GM21360 (cell line): ENCODE measurements at regions not wholly inside any gene's neighbourhood (a gene's known extent, or its start where the extent isn't known, plus 50 kb on each side); places are given as distances from the start of the nearest gene placed in this dataset.

Experiments
- ATAC-seq: cut with Tn5 transposase; IDR thresholded peaks from one replicate; pipeline ENCODE4 v1.9.1; 2021; ENCODE audit warnings: mild to moderate bottlenecking, moderate library complexity; ENCODE audit not compliant: unreplicated experiment

- ATAC-seq, result no peak
These were observed 439.6 kb downstream of the CDH8 start for GRCh38 chr16:61596655-61597054.

GRCh38 chr16:61595605-61596004 lies 440.6 kb downstream of the CDH8 start:
- ATAC-seq, result no peak

- ATAC-seq, result no peak
These were observed 445.7 kb downstream of the CDH8 start for GRCh38 chr16:61590577-61590976.

- ATAC-seq, result no peak
These were observed 448.7 kb downstream of the CDH8 start for GRCh38 chr16:61587526-61587925.

GRCh38 chr16:61581417-61582046 lies 454.7 kb downstream of the CDH8 start:
- no peak for ATAC-seq

GRCh38 chr16:61580579-61580978 lies 455.7 kb downstream of the CDH8 start:
- no peak for ATAC-seq

GRCh38 chr16:61579195-61579594 lies 457.0 kb downstream of the CDH8 start:
- no peak for ATAC-seq

- no peak for ATAC-seq
These were observed 459.8 kb downstream of the CDH8 start for GRCh38 chr16:61576476-61576875.

- ATAC-seq, result no peak
These were observed 460.6 kb downstream of the CDH8 start for GRCh38 chr16:61575617-61576016.

GRCh38 chr16:61569028-61569427 lies 467.2 kb downstream of the CDH8 start:
- ATAC-seq, result no peak

- no peak for ATAC-seq
These were observed 471.5 kb downstream of the CDH8 start for GRCh38 chr16:61564716-61565115.

- no peak for ATAC-seq
These were observed 480.4 kb downstream of the CDH8 start for GRCh38 chr16:61555718-61556441.

- ATAC-seq, result no peak
These were observed 486.9 kb downstream of the CDH8 start for GRCh38 chr16:61549327-61549726.

GRCh38 chr16:61547626-61548025 lies 488.6 kb downstream of the CDH8 start:
- no peak for ATAC-seq

- no peak for ATAC-seq
These were observed 492.1 kb downstream of the CDH8 start for GRCh38 chr16:61544165-61544564.

- ATAC-seq, result no peak
These were observed 496.0 kb downstream of the CDH8 start for GRCh38 chr16:61540216-61540615.

- ATAC-seq, result no peak
These were observed 505.5 kb downstream of the CDH8 start for GRCh38 chr16:61530697-61531096.

- ATAC-seq, result no peak
These were observed 535.4 kb downstream of the CDH8 start for GRCh38 chr16:61500851-61501250.

- ATAC-seq, result no peak
These were observed 556.0 kb downstream of the CDH8 start for GRCh38 chr16:61480250-61480649.

GRCh38 chr16:61471737-61472136 lies 564.5 kb downstream of the CDH8 start:
- no peak for ATAC-seq

- no peak for ATAC-seq
These were observed 565.2 kb downstream of the CDH8 start for GRCh38 chr16:61471023-61471422.

GRCh38 chr16:61465285-61465684 lies 571.0 kb downstream of the CDH8 start:
- no peak for ATAC-seq

- no peak for ATAC-seq
These were observed 576.2 kb downstream of the CDH8 start for GRCh38 chr16:61460020-61460419.
